Panc1 (cell line): ENCODE measurements at regions not wholly inside any gene's neighbourhood (a gene's known extent, or its start where the extent isn't known, plus 50 kb on each side); places are given as distances from the start of the nearest gene placed in this dataset.

ENCODE experiments used
- CTCF ChIP-seq: fragments of 450-650 bp; IDR thresholded peaks from 2 replicates; pipeline ENCODE4 v1.5.1; 2017; ENCODE audit warnings: mild to moderate bottlenecking
- POLR2AphosphoS5 ChIP-seq: IDR thresholded peaks from 2 replicates; pipeline ENCODE4 v1.6.1; 2012; ENCODE audit warnings: mild to moderate bottlenecking, low read depth, low read length, moderate library complexity
- REST ChIP-seq, 2 experiments: IDR thresholded peaks; 2 replicates each; pipeline ENCODE4 v1.6.1; 2011 to 2012; ENCODE audit warnings: low read depth in 2 of 2, control low read depth in 1 of 2, low read length in 1 of 2, mild to moderate bottlenecking in 1 of 2, moderate library complexity in 1 of 2; ENCODE audit not compliant: insufficient read depth in 1 of 2
- SIN3A ChIP-seq: IDR thresholded peaks from 2 replicates; pipeline ENCODE4 v1.6.1; 2012; ENCODE audit warnings: low read depth, mild to moderate bottlenecking, low read length, moderate library complexity, borderline replicate concordance; ENCODE audit not compliant: insufficient read depth
- TCF7L2 ChIP-seq: IDR thresholded peaks from 2 replicates; pipeline ENCODE4 v1.6.1; 2011; ENCODE audit warnings: mild to moderate bottlenecking, low read depth, low read length, inconsistent platforms

- TF ChIP-seq CTCF = no peak
- no peak for TF ChIP-seq POLR2AphosphoS5
- no peak for TF ChIP-seq REST (IDR thresholded peaks at IDR 0.05; ENCODE audit: insufficient read depth in 1 of 2, low read depth in 2 of 2, low read length in 1 of 2)
- no peak for TF ChIP-seq TCF7L2
- no peak for TF ChIP-seq SIN3A
These were observed 330.4 kb downstream of the AJAP1 start for GRCh38 chr1:4984841-4985240.
